A673 (cell line): ENCODE measurements at regions not wholly inside any gene's neighbourhood (a gene's known extent, or its start where the extent isn't known, plus 50 kb on each side); places are given as distances from the start of the nearest gene placed in this dataset.

Experiments used
- EZH2 ChIP-seq: fragments of 200-600 bp; sonication (generic); IDR thresholded peaks from 2 replicates; pipeline ENCODE4 v1.6.1; 2017; ENCODE audit warnings: borderline replicate concordance, low read depth, mild to moderate bottlenecking, mixed read lengths, antibody characterized with exemption, low read length; ENCODE audit not compliant: poor library complexity, severe bottlenecking
- TF ChIP-seq, protein P1 (sequence below): fragments of 300-800, 200-600 bp; sonication (generic); conservative IDR thresholded peaks from 2 replicates; pipeline ENCODE4 v1.5.1; 2017; ENCODE audit warnings: low read depth, mild to moderate bottlenecking, antibody characterized with exemption, low read length, moderate library complexity, mixed read lengths

DNA sequence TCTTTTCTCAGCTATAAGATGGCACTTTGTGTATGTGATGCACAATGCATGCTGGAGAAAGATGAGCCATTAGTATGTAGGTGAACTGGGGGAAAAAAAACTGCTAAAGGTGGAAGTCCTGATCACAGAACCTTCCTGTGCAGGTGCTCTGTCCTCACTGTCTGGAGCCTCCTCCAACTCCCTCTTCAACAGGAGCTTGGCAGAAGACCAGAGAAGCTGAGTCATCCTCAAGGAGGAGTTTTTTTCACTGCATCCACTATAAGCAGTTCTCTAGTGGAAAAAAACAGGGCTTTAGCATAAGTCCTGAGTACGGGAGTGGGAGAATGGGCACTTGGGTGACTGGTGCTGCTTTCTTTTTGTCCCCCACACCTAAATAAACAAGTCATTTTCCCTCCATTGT, 168.4 kb upstream of the CADPS start:
- TF ChIP-seq, protein P1, sequence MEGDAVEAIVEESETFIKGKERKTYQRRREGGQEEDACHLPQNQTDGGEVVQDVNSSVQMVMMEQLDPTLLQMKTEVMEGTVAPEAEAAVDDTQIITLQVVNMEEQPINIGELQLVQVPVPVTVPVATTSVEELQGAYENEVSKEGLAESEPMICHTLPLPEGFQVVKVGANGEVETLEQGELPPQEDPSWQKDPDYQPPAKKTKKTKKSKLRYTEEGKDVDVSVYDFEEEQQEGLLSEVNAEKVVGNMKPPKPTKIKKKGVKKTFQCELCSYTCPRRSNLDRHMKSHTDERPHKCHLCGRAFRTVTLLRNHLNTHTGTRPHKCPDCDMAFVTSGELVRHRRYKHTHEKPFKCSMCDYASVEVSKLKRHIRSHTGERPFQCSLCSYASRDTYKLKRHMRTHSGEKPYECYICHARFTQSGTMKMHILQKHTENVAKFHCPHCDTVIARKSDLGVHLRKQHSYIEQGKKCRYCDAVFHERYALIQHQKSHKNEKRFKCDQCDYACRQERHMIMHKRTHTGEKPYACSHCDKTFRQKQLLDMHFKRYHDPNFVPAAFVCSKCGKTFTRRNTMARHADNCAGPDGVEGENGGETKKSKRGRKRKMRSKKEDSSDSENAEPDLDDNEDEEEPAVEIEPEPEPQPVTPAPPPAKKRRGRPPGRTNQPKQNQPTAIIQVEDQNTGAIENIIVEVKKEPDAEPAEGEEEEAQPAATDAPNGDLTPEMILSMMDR: no peak
- no peak for TF ChIP-seq EZH2
